ENCODE measurements at regions not wholly inside any gene's neighbourhood (a gene's known extent, or its start where the extent isn't known, plus 50 kb on each side); places are given as distances from the start of the nearest gene placed in this dataset.

- TF ChIP-seq GATA2 (IDR thresholded peaks at IDR 0.05; ENCODE audit: low read depth, low read length) (no peak), GATA3 (IDR thresholded peaks at IDR 0.05; ENCODE audit: low read depth, low read length) (no peak)
Observed at GRCh38 chr10:130230036-130230435, 93.8 kb downstream of the GLRX3 start.

GRCh38 chr10:130230611-130231010, 94.4 kb downstream of the GLRX3 start:
- TF ChIP-seq GATA3 (IDR thresholded peaks at IDR 0.05; ENCODE audit: low read depth, low read length) (no peak), GATA2 (IDR thresholded peaks at IDR 0.05; ENCODE audit: low read depth, low read length) (no peak)

- TF ChIP-seq GATA2 (IDR thresholded peaks at IDR 0.05; ENCODE audit: low read depth, low read length) (no peak), GATA3 (IDR thresholded peaks at IDR 0.05; ENCODE audit: low read depth, low read length) (no peak)
Observed at GRCh38 chr10:130231251-130231741, 95.1 kb downstream of the GLRX3 start.

GRCh38 chr10:130232166-130233034, 96.2 kb downstream of the GLRX3 start:
- TF ChIP-seq GATA3 (IDR thresholded peaks at IDR 0.05; ENCODE audit: low read depth, low read length) = no peak
- no peak for TF ChIP-seq GATA2 (IDR thresholded peaks at IDR 0.05; ENCODE audit: low read depth, low read length)

GRCh38 chr10:130233035-130233360, 96.8 kb downstream of the GLRX3 start:
- no peak for TF ChIP-seq GATA2 (IDR thresholded peaks at IDR 0.05; ENCODE audit: low read depth, low read length)
- TF ChIP-seq GATA3 (IDR thresholded peaks at IDR 0.05; ENCODE audit: low read depth, low read length) = no peak

- TF ChIP-seq GATA3 (IDR thresholded peaks at IDR 0.05; ENCODE audit: low read depth, low read length) (no peak), GATA2 (IDR thresholded peaks at IDR 0.05; ENCODE audit: low read depth, low read length) (no peak)
Observed at GRCh38 chr10:130233426-130233825, 97.2 kb downstream of the GLRX3 start.

GRCh38 chr10:130234171-130234965, 98.2 kb downstream of the GLRX3 start:
- TF ChIP-seq GATA2 (IDR thresholded peaks at IDR 0.05; ENCODE audit: low read depth, low read length) (no peak), GATA3 (IDR thresholded peaks at IDR 0.05; ENCODE audit: low read depth, low read length) (no peak)

GRCh38 chr10:130236711-130237110, 100.5 kb downstream of the GLRX3 start:
- TF ChIP-seq GATA2 (IDR thresholded peaks at IDR 0.05; ENCODE audit: low read depth, low read length) (no peak), GATA3 (IDR thresholded peaks at IDR 0.05; ENCODE audit: low read depth, low read length) (no peak)

GRCh38 chr10:130240409-130240808, 104.2 kb downstream of the GLRX3 start:
- no peak for TF ChIP-seq GATA3 (IDR thresholded peaks at IDR 0.05; ENCODE audit: low read depth, low read length)
- TF ChIP-seq GATA2 (IDR thresholded peaks at IDR 0.05; ENCODE audit: low read depth, low read length) = no peak

- TF ChIP-seq GATA2 (IDR thresholded peaks at IDR 0.05; ENCODE audit: low read depth, low read length) = no peak
- TF ChIP-seq GATA3 (IDR thresholded peaks at IDR 0.05; ENCODE audit: low read depth, low read length) = no peak
Observed at GRCh38 chr10:130242513-130242912, 106.3 kb downstream of the GLRX3 start.

GRCh38 chr10:130243015-130243414, 106.8 kb downstream of the GLRX3 start:
- no peak for TF ChIP-seq GATA3 (IDR thresholded peaks at IDR 0.05; ENCODE audit: low read depth, low read length)
- TF ChIP-seq GATA2 (IDR thresholded peaks at IDR 0.05; ENCODE audit: low read depth, low read length) = no peak

GRCh38 chr10:130244031-130244927, 108.1 kb downstream of the GLRX3 start:
- no peak for TF ChIP-seq GATA3 (IDR thresholded peaks at IDR 0.05; ENCODE audit: low read depth, low read length)
- no peak for TF ChIP-seq GATA2 (IDR thresholded peaks at IDR 0.05; ENCODE audit: low read depth, low read length)

GRCh38 chr10:130244928-130245495, 108.8 kb downstream of the GLRX3 start:
- TF ChIP-seq GATA3 (IDR thresholded peaks at IDR 0.05; ENCODE audit: low read depth, low read length) = no peak

Data from SH-SY5Y (cell line).